Activated B cell treated with CpG ODN at 0.5 μM for 24 hours (primary cell): ENCODE measurements at regions not wholly inside any gene's neighbourhood (a gene's known extent, or its start where the extent isn't known, plus 50 kb on each side); places are given as distances from the start of the nearest gene placed in this dataset.

Experiments used
- ATAC-seq: fragments of 200-7000 bp; cut with Tn5 transposase; one replicate; pipeline ENCODE4 v1.10.0; 2021; ENCODE audit warnings: low read depth, mild to moderate bottlenecking, moderate library complexity
- CTCF ChIA-PET: fragments of 350-600 bp; sonication (Branson Sonifier 250); formaldehyde crosslinking; loops from one replicate; lab custom pipeline; 2021; ENCODE audit warnings: antibody characterized with exemption; lab: Charles Lee
- POLR2A ChIA-PET: fragments of 350-600 bp; sonication (Branson Sonifier 250); formaldehyde crosslinking; loops from one replicate; lab custom pipeline; 2021; ENCODE audit warnings: antibody characterized with exemption; lab: Charles Lee
- DNase-seq: peaks from one replicate; pipeline ENCODE4 v3.0.0; 2022
- H3K27ac Mint-ChIP-seq: one replicate; pipeline ENCODE4 v1.8.0; 2020; ENCODE audit warnings: mixed read lengths
- H3K27me3 Mint-ChIP-seq: one replicate; pipeline ENCODE4 v1.8.0; 2021; ENCODE audit warnings: mixed read lengths
- H3K36me3 Mint-ChIP-seq: one replicate; pipeline ENCODE4 v1.8.0; 2021; ENCODE audit warnings: low read depth, mixed read lengths
- H3K4me1 Mint-ChIP-seq: one replicate; pipeline ENCODE4 v1.8.0; 2021; ENCODE audit warnings: mixed read lengths
- H3K4me3 Mint-ChIP-seq: one replicate; pipeline ENCODE4 v1.8.0; 2020; ENCODE audit warnings: mild to moderate bottlenecking, mixed read lengths
- H3K9me3 Mint-ChIP-seq: one replicate; pipeline ENCODE4 v1.8.0; 2020; ENCODE audit warnings: mixed read lengths
- intact Hi-C: fragments of 100-400 bp; cut with micrococcal nuclease; formaldehyde crosslinking; loops from one replicate; pipeline ENCODE4 v1.15.1; 2024
- TF ChIP-seq, protein P1 (sequence below): fragments of 200-600 bp; IDR thresholded peaks from one replicate; pipeline ENCODE4 v1.8.0; 2022; ENCODE audit warnings: antibody characterized with exemption, mild to moderate bottlenecking

DNA sequence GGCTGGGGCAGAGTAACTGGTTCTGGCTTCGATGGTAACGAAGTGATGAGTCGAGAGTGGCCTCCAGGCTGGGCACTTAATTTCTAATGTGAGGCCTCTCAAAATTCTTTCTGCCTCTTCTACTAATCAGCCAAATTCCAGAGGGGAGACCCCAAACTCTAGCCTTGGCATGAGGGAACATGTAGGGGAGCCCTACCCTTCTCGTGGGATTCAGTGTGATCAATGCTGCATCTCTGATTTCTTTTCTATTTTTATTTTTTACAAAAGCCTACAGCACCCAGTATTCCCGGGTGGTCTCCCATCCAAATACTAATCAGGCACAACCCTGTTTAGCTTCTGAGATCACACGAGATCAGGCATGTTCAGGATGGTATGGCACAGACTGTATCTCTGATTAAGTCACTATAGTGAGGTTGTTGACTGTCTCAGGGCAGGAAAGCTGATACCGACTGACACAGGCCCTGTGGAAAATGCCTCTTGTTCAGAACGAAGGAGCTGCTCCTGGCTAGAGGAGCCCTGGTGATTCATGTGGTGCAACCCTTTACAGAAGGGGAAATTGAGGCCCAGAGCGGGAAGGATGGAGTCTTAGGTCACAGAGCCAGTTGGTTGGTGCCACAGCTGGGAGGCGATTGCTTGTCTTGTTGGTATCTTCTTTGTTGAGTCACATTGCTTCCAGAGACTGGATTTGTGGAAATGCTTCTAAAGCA, 126.3 kb upstream of the HS6ST1 start:
- Mint-ChIP-seq H3K27me3 (peaks cover 9% of the 10 kb centered on the region), H3K9me3 (no peaks in the 10 kb centered on the region), H3K27ac (no peak overlapping the region), H3K36me3 (no peaks in the 10 kb centered on the region), H3K4me1 (no peaks in the 10 kb centered on the region), H3K4me3 (no peak overlapping the region)
- no peak for ATAC-seq
- DNase-seq: no peak
- intact Hi-C loops: no loop called here
- TF ChIP-seq, protein P1, sequence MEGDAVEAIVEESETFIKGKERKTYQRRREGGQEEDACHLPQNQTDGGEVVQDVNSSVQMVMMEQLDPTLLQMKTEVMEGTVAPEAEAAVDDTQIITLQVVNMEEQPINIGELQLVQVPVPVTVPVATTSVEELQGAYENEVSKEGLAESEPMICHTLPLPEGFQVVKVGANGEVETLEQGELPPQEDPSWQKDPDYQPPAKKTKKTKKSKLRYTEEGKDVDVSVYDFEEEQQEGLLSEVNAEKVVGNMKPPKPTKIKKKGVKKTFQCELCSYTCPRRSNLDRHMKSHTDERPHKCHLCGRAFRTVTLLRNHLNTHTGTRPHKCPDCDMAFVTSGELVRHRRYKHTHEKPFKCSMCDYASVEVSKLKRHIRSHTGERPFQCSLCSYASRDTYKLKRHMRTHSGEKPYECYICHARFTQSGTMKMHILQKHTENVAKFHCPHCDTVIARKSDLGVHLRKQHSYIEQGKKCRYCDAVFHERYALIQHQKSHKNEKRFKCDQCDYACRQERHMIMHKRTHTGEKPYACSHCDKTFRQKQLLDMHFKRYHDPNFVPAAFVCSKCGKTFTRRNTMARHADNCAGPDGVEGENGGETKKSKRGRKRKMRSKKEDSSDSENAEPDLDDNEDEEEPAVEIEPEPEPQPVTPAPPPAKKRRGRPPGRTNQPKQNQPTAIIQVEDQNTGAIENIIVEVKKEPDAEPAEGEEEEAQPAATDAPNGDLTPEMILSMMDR: no peak
- ChIA-PET POLR2A (no interaction called here), CTCF (no interaction called here)

DNA sequence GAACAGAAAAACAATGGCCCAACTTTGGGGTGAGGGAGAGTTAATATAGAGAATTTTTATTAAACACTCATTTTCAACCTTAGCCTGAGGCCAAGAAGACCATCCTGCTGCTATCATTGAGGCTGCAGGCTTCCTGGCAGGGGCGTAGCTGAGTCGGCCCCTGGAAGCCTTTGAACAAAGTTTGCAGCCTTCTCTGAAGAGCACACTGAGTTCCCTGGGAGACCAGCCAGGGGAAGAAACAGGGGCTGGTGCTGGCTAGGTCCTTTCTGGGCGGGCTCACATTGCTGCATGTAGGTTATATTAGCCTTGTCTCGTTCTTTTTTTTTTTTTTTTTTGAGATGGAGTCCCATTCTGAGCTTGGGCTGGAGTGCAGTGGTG, 126.8 kb upstream of the HS6ST1 start:
- H3K4me3 Mint-ChIP-seq: no peak overlapping the region
- CTCF ChIA-PET: no interaction called here
- ATAC-seq: no peak
- H3K36me3 Mint-ChIP-seq: no peaks in the 10 kb centered on the region
- no peaks in the 10 kb centered on the region for H3K4me1 Mint-ChIP-seq
- H3K27ac Mint-ChIP-seq: no peak overlapping the region
- POLR2A ChIA-PET: no interaction called here
- peaks cover 5% of the 10 kb centered on the region for H3K27me3 Mint-ChIP-seq
- TF ChIP-seq, protein P1: no peak
- intact Hi-C loops: no loop called here
- H3K9me3 Mint-ChIP-seq: no peaks in the 10 kb centered on the region
- no peak for DNase-seq

DNA sequence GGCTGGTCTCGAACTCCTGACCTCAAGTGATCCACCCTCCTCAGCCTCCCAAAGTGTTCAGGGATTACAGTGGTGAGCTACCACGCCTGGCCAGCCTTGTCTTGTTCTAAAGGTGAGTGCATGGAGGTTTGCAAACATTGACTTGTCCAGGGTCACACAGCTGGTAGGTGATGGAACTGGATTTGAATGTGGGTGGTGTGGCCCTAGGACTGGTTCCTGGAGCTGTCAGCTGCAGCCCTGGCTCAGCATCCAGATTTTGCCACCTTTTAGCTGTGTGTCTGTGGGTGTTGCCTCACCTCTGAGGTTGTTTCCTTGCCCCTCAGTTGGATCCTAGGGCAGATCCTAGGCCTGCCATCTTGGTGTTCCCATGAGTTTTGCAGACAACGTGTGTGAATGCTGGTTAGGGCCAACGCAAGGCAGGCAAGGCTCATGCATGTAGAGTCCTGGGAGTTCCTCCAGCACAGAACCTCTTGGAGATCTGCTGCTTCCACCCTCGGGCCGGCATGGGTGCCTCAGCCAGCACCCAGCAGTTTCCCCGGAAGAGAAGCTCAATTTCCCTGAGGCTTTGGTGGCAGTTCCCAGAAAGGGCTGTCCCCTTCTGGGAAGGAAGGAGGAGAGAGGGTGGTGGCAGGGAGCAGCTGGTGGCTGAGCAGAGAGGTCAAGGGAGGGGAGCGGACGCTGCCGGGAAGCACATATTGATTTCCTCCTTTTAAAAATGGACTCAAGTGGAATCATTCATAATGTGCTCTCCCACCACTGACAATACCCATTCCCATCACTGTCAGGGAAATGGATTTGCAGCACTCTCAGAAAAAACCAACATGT, 127.6 kb upstream of the HS6ST1 start:
- POLR2A ChIA-PET: no interaction called here
- H3K4me1 Mint-ChIP-seq: no peaks in the 10 kb centered on the region
- peak; percentile 4 for DNase-seq
- peaks cover 5% of the 10 kb centered on the region for H3K27me3 Mint-ChIP-seq
- H3K36me3 Mint-ChIP-seq: no peaks in the 10 kb centered on the region
- CTCF ChIA-PET: no interaction called here
- no peak overlapping the region for H3K27ac Mint-ChIP-seq
- H3K4me3 Mint-ChIP-seq: no peak overlapping the region
- H3K9me3 Mint-ChIP-seq: no peaks in the 10 kb centered on the region
- TF ChIP-seq, protein P1: no peak
- intact Hi-C loops: no loop called here
- ATAC-seq: no peak

DNA sequence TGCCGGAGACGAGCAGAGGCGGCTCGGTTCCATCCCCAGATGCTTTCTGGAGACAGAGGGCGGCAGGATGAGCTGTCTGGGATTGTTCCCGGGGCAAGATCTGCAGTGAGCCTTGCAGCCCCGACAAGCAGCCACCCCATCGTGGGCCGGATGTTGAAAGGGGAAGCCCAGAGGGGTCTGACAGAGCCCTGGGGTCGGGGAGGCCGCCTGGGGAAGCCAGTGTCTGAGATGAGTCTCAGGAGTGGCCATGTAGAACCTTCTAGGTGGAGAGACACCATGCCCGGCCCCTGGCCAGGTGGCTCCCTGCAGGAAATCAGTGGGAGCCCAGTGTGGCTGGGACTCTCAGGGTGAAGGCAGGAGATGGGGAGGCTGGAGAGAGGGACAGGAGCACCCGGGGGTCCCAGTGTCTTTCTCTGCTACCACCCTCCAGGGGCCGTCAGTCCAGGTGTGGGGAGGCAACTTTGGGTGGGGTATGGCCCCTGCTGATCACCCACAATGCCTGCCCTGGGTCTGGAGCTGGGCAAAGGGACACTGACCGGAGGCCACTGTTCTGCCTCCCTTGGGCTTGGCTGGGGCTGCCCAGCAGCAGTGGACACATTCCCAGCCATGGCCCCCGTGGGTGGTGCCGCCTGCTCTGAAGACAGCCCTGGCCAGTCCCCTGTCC, 128.3 kb upstream of the HS6ST1 start:
- H3K36me3 Mint-ChIP-seq: no peaks in the 10 kb centered on the region
- ATAC-seq (no peak), DNase-seq (no peak)
- ChIA-PET CTCF (no interaction called here), POLR2A (no interaction called here)
- peaks cover 8% of the 10 kb centered on the region for H3K27me3 Mint-ChIP-seq
- H3K9me3 Mint-ChIP-seq: no peaks in the 10 kb centered on the region
- H3K27ac Mint-ChIP-seq: no peak overlapping the region
- H3K4me1 Mint-ChIP-seq: no peaks in the 10 kb centered on the region
- no peak overlapping the region for H3K4me3 Mint-ChIP-seq
- intact Hi-C loops: no loop called here
- TF ChIP-seq, protein P1: no peak

DNA sequence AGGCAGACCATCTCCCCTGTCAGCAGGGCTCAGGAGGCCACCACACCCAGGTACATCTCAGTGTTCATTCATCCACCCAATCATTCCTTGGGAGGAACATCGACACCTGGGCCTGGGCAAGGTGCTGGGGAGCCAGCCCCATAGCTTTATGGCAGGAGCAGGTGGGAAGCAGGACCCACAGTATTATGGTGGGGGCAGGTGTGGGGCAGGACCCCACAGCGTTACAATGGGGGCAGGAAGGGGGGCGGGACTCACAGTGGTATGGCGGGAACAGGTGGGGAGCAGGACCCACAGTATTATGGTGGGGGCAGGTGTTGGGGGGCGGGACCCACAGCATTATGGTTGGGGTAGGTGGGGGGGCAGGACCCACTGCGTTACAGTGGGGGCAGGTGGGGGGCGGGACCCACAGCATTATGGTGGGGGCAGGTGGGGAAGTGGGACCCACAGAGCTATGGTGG, 128.9 kb upstream of the HS6ST1 start:
- ATAC-seq (no peak), DNase-seq (no peak)
- Mint-ChIP-seq H3K36me3 (no peaks in the 10 kb centered on the region), H3K4me1 (no peaks in the 10 kb centered on the region), H3K27ac (no peak overlapping the region), H3K4me3 (no peak overlapping the region), H3K9me3 (no peaks in the 10 kb centered on the region), H3K27me3 (peaks cover 12% of the 10 kb centered on the region)
- ChIA-PET POLR2A (no interaction called here), CTCF (no interaction called here)
- TF ChIP-seq, protein P1: no peak
- intact Hi-C loops: no loop called here
